Loucy (cell line): ENCODE measurements at regions not wholly inside any gene's neighbourhood (a gene's known extent, or its start where the extent isn't known, plus 50 kb on each side); places are given as distances from the start of the nearest gene placed in this dataset.

Source experiments
- CTCF ChIP-seq: fragments of 200-600 bp; sonication (generic); conservative IDR thresholded peaks from 2 replicates; pipeline ENCODE4 v1.5.1; 2014; ENCODE audit warnings: mild to moderate bottlenecking, antibody characterized with exemption, low read length
- EZH2phosphoT487 ChIP-seq: fragments of 200-600 bp; IDR thresholded peaks from 2 replicates; pipeline ENCODE4 v1.6.1; 2018; ENCODE audit warnings: antibody characterized with exemption, mild to moderate bottlenecking, moderate library complexity, borderline replicate concordance

GRCh38 chr13:73995736-73996135, 138.5 kb downstream of the KLF12 start:
- no peak for TF ChIP-seq CTCF
- TF ChIP-seq EZH2phosphoT487: no peak
